ENCODE measurements at regions not wholly inside any gene's neighbourhood (a gene's known extent, or its start where the extent isn't known, plus 50 kb on each side); places are given as distances from the start of the nearest gene placed in this dataset.

DNA sequence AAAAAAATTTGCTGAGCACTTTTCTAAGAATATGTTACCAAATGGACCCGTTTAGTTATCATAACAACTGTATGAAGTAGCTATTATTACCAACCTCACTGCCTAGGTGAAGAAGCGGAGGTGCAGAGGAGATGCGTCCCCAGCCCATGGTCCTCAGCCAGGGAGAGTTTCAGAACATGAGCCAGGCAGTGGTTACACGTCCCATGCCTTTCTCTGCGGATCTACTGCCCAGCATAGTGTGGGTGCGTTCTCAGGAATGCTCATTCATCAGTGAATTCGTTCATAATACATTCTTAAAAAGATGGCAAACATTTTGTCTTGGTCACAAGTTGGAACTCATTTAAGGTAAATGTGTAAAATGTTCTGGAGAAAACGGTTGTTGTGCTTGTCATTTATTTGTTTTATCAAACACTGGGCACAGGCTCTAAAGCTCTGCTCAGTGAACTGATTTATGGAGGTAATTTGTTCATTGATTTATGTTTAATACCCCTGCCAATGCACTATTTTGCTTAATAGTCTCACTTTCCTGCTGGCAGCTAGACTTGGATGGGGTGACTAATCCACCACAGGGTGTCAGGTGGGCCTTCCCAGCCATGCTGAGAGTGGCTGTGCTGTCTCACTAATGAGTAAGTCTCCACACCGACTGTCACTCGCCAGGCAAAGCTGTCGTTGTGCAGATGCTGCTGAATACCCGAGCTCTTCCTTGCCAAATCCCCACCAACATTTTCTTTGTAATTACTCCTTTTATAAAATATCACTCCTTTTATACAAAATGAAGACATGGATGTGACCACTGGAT is 248.8 kb downstream of the TENT4A start:
- Histone ChIP-seq H3K27me3 (ENCODE audit: control insufficient read depth, low read length) (no peaks in the 10 kb centered on the region), H3K4me1 (ENCODE audit: control insufficient read depth, low read length) (no peaks in the 10 kb centered on the region), H3K4me3 (ENCODE audit: low read length) (no peak overlapping the region), H4K20me1 (ENCODE audit: control insufficient read depth, insufficient read depth, low read depth, low read length) (no peaks in the 10 kb centered on the region), H3K4me2 (ENCODE audit: low read length) (no peak overlapping the region), H3K27ac (ENCODE audit: low read depth, low read length) (no peak overlapping the region), H3K79me2 (ENCODE audit: control insufficient read depth, low read length) (no peaks in the 10 kb centered on the region), H3F3A (ENCODE audit: control insufficient read depth, insufficient read depth) (no peaks in the 10 kb centered on the region), H3K9me2 (replicated peaks; ENCODE audit: control insufficient read depth, low read length) (no peaks in the 10 kb centered on the region), H3K36me3 (ENCODE audit: control insufficient read depth, low read length) (no peaks in the 10 kb centered on the region), H3K9me3 (ENCODE audit: control insufficient read depth, insufficient read depth, low read length) (no peaks in the 10 kb centered on the region)
- TF ChIP-seq, protein P1, sequence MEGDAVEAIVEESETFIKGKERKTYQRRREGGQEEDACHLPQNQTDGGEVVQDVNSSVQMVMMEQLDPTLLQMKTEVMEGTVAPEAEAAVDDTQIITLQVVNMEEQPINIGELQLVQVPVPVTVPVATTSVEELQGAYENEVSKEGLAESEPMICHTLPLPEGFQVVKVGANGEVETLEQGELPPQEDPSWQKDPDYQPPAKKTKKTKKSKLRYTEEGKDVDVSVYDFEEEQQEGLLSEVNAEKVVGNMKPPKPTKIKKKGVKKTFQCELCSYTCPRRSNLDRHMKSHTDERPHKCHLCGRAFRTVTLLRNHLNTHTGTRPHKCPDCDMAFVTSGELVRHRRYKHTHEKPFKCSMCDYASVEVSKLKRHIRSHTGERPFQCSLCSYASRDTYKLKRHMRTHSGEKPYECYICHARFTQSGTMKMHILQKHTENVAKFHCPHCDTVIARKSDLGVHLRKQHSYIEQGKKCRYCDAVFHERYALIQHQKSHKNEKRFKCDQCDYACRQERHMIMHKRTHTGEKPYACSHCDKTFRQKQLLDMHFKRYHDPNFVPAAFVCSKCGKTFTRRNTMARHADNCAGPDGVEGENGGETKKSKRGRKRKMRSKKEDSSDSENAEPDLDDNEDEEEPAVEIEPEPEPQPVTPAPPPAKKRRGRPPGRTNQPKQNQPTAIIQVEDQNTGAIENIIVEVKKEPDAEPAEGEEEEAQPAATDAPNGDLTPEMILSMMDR (IDR thresholded peaks at IDR 0.05; ENCODE audit: low read depth, low read length, poor library complexity, severe bottlenecking): no peak
- TF ChIP-seq EZH2phosphoT487 (IDR thresholded peaks at IDR 0.05; ENCODE audit: borderline replicate concordance, low read length): no peak

DNA sequence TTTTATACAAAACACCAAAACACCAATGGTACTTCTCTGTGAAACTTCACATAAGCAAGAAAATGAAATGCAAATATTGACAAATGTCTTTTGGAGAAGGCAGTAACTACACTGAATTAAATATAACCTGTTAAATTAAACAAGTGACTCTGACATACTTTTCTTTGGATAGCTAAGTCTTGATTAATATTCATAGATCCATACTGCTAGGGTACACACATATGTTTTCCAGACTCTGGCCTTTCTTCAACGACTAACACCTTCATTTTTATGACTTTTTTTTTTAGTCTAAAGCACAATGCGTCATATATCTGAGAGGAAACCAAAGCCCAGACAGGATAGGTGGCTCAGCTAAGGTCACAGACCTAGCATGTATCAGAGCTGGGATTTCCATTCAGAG is 263.7 kb downstream of the TENT4A start:
- no peak overlapping the region for H3K4me2 ChIP-seq (ENCODE audit: low read length)
- H3K4me3 ChIP-seq (ENCODE audit: low read length): no peak overlapping the region
- TF ChIP-seq, protein P1 (IDR thresholded peaks at IDR 0.05; ENCODE audit: low read depth, low read length, poor library complexity, severe bottlenecking): no peak
- no peak for TF ChIP-seq EZH2phosphoT487 (IDR thresholded peaks at IDR 0.05; ENCODE audit: borderline replicate concordance, low read length)
- no peaks in the 10 kb centered on the region for H4K20me1 ChIP-seq (ENCODE audit: control insufficient read depth, insufficient read depth, low read depth, low read length)
- no peak overlapping the region for H3K27ac ChIP-seq (ENCODE audit: low read depth, low read length)
- H3F3A ChIP-seq (ENCODE audit: control insufficient read depth, insufficient read depth): no peaks in the 10 kb centered on the region
- no peaks in the 10 kb centered on the region for H3K79me2 ChIP-seq (ENCODE audit: control insufficient read depth, low read length)
- no peaks in the 10 kb centered on the region for H3K36me3 ChIP-seq (ENCODE audit: control insufficient read depth, low read length)
- no peaks in the 10 kb centered on the region for H3K4me1 ChIP-seq (ENCODE audit: control insufficient read depth, low read length)
- no peaks in the 10 kb centered on the region for H3K9me3 ChIP-seq (ENCODE audit: control insufficient read depth, insufficient read depth, low read length)
- no peaks in the 10 kb centered on the region for H3K27me3 ChIP-seq (ENCODE audit: control insufficient read depth, low read length)
- no peaks in the 10 kb centered on the region for H3K9me2 ChIP-seq (replicated peaks; ENCODE audit: control insufficient read depth, low read length)

DNA sequence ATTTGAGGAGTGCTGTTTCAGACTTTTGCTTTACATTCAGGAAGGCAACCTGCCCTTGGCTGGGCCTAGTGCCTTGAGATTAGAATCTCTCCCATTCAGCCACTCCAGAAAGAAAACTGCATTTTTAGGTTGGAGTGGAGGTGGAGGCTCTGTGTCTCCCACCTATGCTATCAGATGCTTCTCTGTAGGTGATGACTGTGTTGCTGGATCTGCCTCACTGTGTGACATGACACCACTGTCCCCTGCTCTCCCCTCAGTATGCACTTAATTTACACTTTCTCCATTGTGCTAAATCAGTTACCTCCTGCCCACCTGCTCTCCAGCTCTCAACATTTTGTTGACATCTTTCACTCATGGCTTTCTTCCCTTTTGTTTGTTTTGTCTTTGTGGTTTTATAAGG is 265.8 kb downstream of the TENT4A start:
- no peak overlapping the region for H3K27ac ChIP-seq (ENCODE audit: low read depth, low read length)
- H4K20me1 ChIP-seq (ENCODE audit: control insufficient read depth, insufficient read depth, low read depth, low read length): no peaks in the 10 kb centered on the region
- no peaks in the 10 kb centered on the region for H3K9me3 ChIP-seq (ENCODE audit: control insufficient read depth, insufficient read depth, low read length)
- H3K4me1 ChIP-seq (ENCODE audit: control insufficient read depth, low read length): no peaks in the 10 kb centered on the region
- TF ChIP-seq, protein P1 (IDR thresholded peaks at IDR 0.05; ENCODE audit: low read depth, low read length, poor library complexity, severe bottlenecking): no peak
- no peak for TF ChIP-seq EZH2phosphoT487 (IDR thresholded peaks at IDR 0.05; ENCODE audit: borderline replicate concordance, low read length)
- H3F3A ChIP-seq (ENCODE audit: control insufficient read depth, insufficient read depth): no peaks in the 10 kb centered on the region
- no peaks in the 10 kb centered on the region for H3K9me2 ChIP-seq (replicated peaks; ENCODE audit: control insufficient read depth, low read length)
- H3K36me3 ChIP-seq (ENCODE audit: control insufficient read depth, low read length): no peaks in the 10 kb centered on the region
- no peaks in the 10 kb centered on the region for H3K79me2 ChIP-seq (ENCODE audit: control insufficient read depth, low read length)
- H3K4me2 ChIP-seq (ENCODE audit: low read length): no peak overlapping the region
- H3K27me3 ChIP-seq (ENCODE audit: control insufficient read depth, low read length): no peaks in the 10 kb centered on the region
- H3K4me3 ChIP-seq (ENCODE audit: low read length): no peak overlapping the region
